ENCODE measurements at regions not wholly inside any gene's neighbourhood (a gene's known extent, or its start where the extent isn't known, plus 50 kb on each side); places are given as distances from the start of the nearest gene placed in this dataset.
A peak's percentile ranks its signal among the peaks of the same experiment; 100 is the strongest.
"Not testable (repeated sequence)": the region's sequence is repeated elsewhere in the genome, so short reads cannot be mapped to it uniquely, and the experiment has no call there.

DNA sequence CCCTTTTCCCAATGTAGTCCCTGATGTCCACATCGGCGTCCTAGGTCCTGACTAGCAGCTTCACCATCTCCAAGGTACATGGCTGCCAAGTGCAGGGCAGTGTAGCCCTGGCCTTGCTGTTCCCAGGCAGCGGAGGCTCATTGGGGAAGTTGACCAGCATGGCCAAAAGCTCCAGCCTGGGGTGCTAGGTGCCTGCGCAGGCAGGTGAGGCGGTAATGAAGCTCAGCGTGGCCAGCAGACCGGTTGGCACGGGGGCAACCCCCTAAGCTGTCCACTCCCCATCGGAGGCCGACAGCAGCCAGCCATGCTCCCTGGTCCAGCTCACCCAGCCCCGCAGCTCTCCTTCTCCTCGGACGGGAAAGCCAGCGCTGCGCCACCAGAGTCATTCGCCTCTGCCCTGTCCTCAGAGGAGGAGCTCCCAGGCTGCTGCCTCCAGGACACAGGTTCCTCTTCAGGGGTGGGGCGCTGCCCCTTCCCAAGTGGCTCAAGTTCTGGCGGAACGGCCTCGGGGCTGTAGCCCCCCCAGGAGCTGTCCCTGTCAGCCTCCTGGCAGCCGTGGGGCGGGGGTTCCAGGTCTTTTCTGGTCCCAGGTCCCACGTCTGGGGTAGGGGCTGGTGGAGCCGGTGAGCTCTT lies 1218.2 kb downstream of the FOXD4L5 start:
- Mint-ChIP-seq H3K36me3 (ENCODE audit: insufficient read depth) (no peaks in the 10 kb centered on the region), H3K27ac (no peak overlapping the region), H3K4me1 (ENCODE audit: low read depth in 2 of 2) (no peaks in the 10 kb centered on the region), H3K4me3 (no peak overlapping the region), H3K27me3 (no peaks in the 10 kb centered on the region), H3K9me3 (peaks cover 0 to 3% of the 10 kb centered on the region in 2 donors)
- DNase-seq (no peak), ATAC-seq (replicated peaks) (no peak)

DNA sequence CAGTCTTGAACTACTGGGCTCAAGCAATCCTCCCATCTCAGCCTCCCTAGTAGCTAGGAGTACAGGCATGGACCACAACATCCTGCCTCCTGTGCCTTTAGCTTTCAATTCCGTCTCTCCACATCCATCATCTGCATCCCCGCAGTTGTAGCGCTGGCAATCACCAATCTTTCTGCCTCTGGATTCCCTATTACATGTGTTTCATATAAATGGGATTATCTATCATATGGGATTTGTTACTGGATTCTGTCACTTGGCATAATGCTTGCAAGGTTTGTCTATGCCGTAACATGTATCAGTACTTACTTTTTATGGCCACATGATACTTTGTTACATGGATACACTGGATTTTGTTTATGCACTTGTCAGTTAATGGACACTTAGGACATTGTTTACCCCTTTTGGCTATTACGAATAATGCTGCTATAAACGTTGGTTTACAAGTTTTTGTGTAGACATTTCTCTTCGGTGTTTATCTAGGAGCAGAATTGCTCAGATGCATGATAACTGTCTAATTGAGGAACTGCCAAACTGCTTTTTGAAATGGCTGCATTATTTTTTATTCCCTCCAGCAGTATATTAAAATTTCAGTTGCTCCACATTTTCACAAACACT lies 1223.9 kb downstream of the FOXD4L5 start:
- Mint-ChIP-seq H3K9me3 (peaks cover 0 to 3% of the 10 kb centered on the region in 2 donors), H3K27me3 (no peaks in the 10 kb centered on the region), H3K4me3 (no peak overlapping the region), H3K27ac (no peak overlapping the region), H3K36me3 (ENCODE audit: insufficient read depth) (no peaks in the 10 kb centered on the region), H3K4me1 (ENCODE audit: low read depth in 2 of 2) (no peaks in the 10 kb centered on the region)
- DNase-seq (no peak), ATAC-seq (replicated peaks) (no peak)

DNA sequence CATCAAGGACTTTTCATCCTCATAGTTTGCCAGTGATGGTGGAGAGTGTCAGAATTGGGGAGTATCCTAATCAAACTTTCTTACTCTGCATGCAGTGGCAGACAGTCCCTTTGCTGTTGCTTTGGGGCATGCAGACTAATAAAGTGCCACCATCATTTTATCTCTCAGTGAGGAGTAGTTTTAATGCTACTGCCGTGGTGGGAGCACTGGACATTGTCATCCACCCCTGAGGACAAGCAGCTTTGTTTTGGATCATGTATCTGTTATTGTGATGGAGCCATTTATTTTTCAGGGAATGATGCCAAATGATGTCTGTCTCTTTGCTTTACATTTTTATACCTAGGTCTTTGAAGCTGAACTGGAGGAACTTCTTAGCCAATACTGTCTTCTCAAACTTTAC lies 1226.9 kb downstream of the FOXD4L5 start:
- not testable (repeated sequence) for H3K4me1 Mint-ChIP-seq (ENCODE audit: low read depth in 2 of 2); ATAC-seq (replicated peaks)

DNA sequence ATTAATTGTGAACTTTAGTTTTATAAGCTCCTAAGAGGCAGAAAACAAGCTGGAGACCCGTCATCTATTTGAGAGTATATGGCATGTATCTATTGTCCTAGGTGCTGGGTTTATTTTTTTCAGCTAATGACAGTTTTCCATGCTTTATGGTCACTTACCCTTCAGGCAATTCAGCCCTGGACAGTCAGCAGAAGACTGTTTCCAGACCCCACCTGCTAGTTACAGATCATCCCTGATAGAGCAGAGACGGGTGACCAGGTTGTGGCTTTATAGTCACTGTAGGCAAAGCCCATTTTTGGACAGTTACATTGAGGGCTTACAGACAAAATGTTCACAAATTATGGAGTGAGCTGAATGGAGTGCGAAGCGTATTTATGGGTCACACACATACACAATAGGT lies 1227.5 kb downstream of the FOXD4L5 start:
- Mint-ChIP-seq H3K36me3 (ENCODE audit: insufficient read depth) (no peaks in the 10 kb centered on the region), H3K9me3 (peaks cover 0 to 3% of the 10 kb centered on the region in 2 donors), H3K27me3 (no peaks in the 10 kb centered on the region), H3K4me1 (ENCODE audit: low read depth in 2 of 2) (no peaks in the 10 kb centered on the region), H3K27ac (no peak overlapping the region), H3K4me3 (no peak overlapping the region)
- DNase-seq (no peak), ATAC-seq (replicated peaks) (no peak)

More for the DNA sequence above, 1226.9 kb downstream of the FOXD4L5 start:
- H3K27me3 Mint-ChIP-seq; H3K9me3 Mint-ChIP-seq; DNase-seq; H3K4me3 Mint-ChIP-seq; H3K27ac Mint-ChIP-seq; H3K36me3 Mint-ChIP-seq (ENCODE audit: insufficient read depth): not testable (repeated sequence)

DNA sequence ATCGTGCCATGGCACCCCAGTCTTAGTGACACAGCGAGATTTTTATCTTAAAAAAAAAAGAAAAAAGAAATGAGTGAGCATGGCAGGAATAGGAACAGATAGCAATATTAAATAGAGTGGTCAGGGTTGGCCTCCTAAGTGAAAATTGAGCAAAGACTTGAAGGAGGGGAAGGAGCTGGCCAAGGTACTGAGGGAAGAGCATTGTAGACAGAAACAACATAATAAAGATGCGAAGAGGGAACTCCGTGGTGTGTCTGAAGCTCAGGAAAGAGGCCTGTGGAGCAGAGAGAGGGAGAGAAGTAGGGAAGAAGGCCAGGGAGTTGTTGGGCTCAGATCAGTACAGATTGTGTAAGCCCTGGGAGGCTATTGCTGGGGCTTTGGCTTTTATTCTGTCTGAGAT lies 1256.1 kb downstream of the FOXD4L5 start:
- H3K4me3 Mint-ChIP-seq; H3K36me3 Mint-ChIP-seq (ENCODE audit: insufficient read depth); DNase-seq; H3K27ac Mint-ChIP-seq; H3K4me1 Mint-ChIP-seq (ENCODE audit: low read depth in 2 of 2); H3K27me3 Mint-ChIP-seq; ATAC-seq (replicated peaks): not testable (repeated sequence)
- H3K9me3 Mint-ChIP-seq, result peaks cover 2 to 10% of the 10 kb centered on the region in 2 donors

DNA sequence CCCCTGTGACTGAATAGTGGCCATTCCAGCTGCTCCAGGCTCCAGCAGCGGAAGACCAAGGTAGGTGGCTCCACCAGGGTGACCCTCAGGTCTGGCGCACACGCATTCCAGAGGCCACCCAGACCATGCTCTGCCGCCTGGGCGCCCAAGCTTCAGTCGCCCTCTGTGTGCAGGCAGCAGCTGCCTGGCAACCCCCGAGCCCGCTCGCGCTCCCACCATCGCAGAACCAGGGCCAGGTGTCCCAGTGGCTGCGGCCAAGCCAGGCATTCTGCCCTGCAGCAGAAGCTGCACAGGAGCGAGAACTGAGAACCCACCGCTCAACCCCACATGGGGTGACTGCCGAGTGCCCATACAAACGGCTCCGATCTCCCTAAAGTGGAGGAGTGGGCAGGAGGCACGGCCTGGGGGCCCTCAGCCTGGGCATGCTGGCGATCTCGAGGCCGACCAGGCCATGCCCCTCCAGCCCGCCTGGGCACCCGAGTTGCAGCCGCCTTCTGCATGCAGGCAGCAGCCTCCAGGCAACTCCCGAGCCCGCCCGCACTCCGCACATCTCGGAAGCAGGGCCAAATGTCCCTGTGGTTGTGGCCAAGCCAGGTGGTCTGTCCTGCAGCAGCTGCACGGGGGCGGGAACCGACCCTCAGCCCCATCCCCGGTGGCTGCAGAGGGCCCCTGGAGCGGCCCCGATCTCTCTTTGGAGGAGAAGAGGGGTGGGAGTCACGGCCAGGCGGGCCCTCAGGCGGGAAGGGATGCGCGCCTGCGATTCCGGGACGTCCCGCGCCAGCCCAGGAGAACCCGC lies 1264.1 kb downstream of the FOXD4L5 start:
- not testable (repeated sequence) for H3K4me3 Mint-ChIP-seq; H3K36me3 Mint-ChIP-seq (ENCODE audit: insufficient read depth); H3K27ac Mint-ChIP-seq; H3K27me3 Mint-ChIP-seq; ATAC-seq (replicated peaks); H3K4me1 Mint-ChIP-seq (ENCODE audit: low read depth in 2 of 2); DNase-seq; H3K9me3 Mint-ChIP-seq

DNA sequence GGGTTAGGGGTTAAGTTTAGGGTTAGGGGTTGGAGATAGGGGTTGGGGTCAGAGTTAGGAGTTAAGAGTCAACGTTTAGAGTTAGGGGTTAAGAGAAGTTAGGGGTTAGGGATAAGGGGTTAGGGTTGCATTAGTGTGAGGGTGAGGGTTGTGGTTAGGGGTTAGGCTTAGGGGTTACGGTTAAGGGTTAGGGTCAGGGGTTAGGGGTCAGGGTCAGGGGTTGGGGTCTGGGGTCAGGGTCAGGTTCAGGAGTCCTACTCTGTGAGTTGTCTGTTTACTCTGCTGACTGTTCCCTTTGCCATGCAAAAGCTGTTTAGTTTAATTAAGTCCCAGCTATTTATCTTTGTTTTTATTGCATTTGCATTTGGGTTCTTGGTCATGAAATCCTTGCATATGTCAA lies 1267.3 kb downstream of the FOXD4L5 start:
- H3K36me3 Mint-ChIP-seq (ENCODE audit: insufficient read depth); H3K9me3 Mint-ChIP-seq; DNase-seq; H3K27ac Mint-ChIP-seq; H3K4me3 Mint-ChIP-seq; ATAC-seq (replicated peaks); H3K27me3 Mint-ChIP-seq; H3K4me1 Mint-ChIP-seq (ENCODE audit: low read depth in 2 of 2): not testable (repeated sequence)

DNA sequence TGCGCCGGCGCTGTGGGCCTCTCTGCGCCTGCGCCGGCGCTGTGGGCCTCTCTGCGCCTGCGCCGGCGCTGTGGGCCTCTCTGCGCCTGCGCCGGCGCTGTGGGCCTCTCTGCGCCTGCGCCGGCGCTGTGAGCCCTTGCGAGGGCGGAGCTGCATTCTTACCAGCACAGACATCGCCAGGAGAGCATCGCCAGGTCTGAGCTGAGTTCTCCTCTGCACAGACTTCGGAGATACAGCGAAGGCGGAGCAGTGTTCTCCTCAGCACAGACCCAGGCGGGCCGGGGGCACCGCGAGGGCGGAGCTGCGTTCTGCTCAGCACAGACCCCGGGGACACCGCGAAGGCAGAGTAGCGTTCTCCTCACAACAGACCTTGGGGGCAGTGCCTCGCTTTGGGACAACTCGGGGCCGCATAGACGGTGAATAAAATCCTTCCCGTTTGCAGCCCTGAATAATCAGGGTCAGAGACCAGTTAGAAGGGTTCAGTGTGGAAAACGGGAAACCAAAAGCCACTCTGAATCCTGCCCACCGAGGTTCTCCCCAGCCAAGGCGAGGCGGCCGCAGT lies 1268.1 kb downstream of the FOXD4L5 start:
- not testable (repeated sequence) for H3K27ac Mint-ChIP-seq; H3K9me3 Mint-ChIP-seq; DNase-seq; H3K4me1 Mint-ChIP-seq (ENCODE audit: low read depth in 2 of 2); H3K36me3 Mint-ChIP-seq (ENCODE audit: insufficient read depth); H3K27me3 Mint-ChIP-seq
- H3K4me3 Mint-ChIP-seq, result peak overlapping the region in 1 of 2 donors; percentile 46
- peak; percentile 29 for ATAC-seq (replicated peaks)

DNA sequence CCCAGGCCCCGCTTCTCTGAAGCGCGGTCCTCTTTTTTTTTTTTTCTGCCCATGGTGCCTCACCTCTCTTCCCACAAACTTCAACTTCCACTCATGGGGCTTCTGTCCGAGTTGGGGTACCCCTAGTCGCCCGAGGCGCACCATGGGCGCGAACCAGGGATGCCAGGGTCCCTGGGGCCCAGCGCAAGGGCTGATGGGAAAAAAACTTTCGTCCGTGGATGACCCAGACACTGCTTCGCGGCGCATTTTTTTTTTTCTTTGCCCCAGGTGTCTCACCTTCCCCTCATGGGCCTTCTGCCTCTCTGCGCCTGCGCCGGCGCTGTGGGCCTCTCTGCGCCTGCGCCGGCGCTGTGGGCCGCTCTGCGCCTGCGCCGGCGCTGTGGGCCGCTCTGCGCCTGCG lies 1268.8 kb downstream of the FOXD4L5 start:
- not testable (repeated sequence) for DNase-seq; H3K4me3 Mint-ChIP-seq; H3K4me1 Mint-ChIP-seq (ENCODE audit: low read depth in 2 of 2); H3K27me3 Mint-ChIP-seq; H3K36me3 Mint-ChIP-seq (ENCODE audit: insufficient read depth); H3K9me3 Mint-ChIP-seq; ATAC-seq (replicated peaks)
- peak overlapping the region in 1 of 2 donors; percentile 15 for H3K27ac Mint-ChIP-seq

DNA sequence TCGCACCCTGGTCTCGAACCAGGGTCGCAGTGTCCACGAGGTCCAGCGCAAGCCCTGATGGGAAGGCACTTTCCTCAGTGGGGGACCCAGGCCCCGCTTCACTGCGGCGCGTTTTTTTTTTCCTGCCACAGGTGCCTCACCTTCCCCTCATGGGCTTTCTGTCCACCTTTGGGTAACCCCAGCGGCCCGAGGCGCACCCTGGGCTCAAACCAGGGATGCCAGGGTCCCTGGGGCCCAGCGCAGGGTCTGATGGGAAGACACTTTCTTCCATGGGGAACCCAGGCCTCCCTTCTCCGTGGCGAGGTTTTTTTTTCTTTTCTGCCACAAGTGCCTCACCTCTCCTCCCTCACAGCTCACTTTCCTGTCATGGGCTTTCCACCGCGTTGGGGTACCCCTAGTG lies 1269.9 kb downstream of the FOXD4L5 start:
- no peak for DNase-seq
- H3K4me1 Mint-ChIP-seq (ENCODE audit: low read depth in 2 of 2), result no peaks in the 10 kb centered on the region
- no peaks in the 10 kb centered on the region for H3K36me3 Mint-ChIP-seq (ENCODE audit: insufficient read depth)
- no peaks in the 10 kb centered on the region for H3K27me3 Mint-ChIP-seq
- H3K4me3 Mint-ChIP-seq, result no peak overlapping the region
- H3K9me3 Mint-ChIP-seq, result peaks cover 0 to 3% of the 10 kb centered on the region in 2 donors
- H3K27ac Mint-ChIP-seq, result no peak overlapping the region
- ATAC-seq (replicated peaks), result no peak

DNA sequence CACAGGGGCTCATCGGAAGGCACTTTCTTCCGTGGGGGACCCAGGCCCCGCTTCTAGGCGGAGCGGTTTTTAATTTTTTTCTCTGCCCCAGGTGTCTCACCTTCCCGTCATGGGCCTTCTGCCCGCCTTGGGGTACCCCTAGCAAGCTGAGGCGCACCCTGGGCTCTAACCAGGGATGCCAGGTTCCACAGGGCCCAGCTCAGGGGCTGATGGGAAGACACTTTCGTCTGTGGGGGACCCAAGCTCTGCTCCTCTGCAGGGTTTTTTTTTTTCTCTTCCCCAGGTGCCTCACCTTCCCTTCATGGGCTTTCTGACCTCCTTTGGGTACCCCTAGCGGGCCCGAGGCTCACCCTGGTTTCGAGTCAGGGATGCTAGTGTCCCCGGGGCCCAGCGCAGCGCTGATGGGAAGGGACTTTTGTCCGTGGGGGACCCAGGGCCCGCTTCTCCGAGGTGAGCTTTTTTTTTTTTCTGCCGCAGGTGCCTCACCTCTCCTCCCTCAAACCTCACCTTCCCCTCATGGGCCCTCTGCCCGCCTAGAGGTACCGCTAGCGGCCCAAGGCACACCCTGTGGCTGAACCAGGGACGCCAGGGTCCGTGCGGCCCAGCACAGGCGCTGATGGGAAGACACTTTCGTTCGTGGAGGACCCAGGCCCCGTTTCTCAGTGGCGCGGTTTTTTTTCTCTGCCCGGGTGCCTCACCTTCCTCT lies 1270.5 kb downstream of the FOXD4L5 start:
- not testable (repeated sequence) for H3K27ac Mint-ChIP-seq; H3K27me3 Mint-ChIP-seq; H3K4me3 Mint-ChIP-seq; H3K9me3 Mint-ChIP-seq; DNase-seq; ATAC-seq (replicated peaks); H3K4me1 Mint-ChIP-seq (ENCODE audit: low read depth in 2 of 2); H3K36me3 Mint-ChIP-seq (ENCODE audit: insufficient read depth)

DNA sequence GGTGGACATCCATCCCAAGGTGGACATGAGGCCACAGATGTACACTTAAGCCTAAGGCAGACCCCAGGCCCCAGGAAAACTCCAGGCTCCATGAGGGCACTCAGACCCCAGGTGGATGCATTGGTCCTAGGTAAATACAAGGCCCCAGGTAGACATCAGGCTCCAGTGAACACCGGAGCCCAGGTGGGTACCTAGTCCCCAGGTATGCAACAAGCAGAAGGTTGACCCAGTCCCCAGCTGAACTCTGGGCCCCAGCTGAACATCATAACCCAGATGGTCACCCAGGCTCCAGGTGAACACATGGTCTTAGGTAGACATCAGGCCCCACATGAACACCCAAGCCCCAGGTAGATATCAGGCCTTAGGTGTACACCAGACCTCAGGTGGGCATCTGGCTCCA lies 1271.9 kb downstream of the FOXD4L5 start:
- not testable (repeated sequence) for H3K36me3 Mint-ChIP-seq (ENCODE audit: insufficient read depth); H3K27me3 Mint-ChIP-seq; H3K9me3 Mint-ChIP-seq

DNA sequence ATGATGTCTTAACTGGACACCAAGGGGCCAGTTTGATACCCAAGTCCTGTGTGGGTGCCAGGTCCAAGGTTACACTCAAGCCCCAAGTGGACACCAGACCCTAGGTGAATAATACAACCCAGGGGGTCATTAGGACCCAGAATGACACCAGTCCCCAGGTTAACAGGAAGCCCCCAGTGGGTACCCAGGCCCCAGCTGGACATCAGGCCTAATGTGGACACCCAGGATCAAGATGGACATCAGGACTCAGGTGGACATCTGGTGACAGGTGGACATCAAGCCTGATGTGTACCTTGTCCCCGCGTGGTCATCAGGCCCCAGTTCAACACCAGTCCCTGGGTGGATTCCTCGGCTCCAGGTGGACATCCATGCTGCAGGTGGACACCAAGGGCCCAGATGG lies 1273.0 kb downstream of the FOXD4L5 start:
- not testable (repeated sequence) for H3K4me3 Mint-ChIP-seq; H3K9me3 Mint-ChIP-seq; H3K27ac Mint-ChIP-seq; ATAC-seq (replicated peaks); H3K4me1 Mint-ChIP-seq (ENCODE audit: low read depth in 2 of 2); H3K36me3 Mint-ChIP-seq (ENCODE audit: insufficient read depth); H3K27me3 Mint-ChIP-seq; DNase-seq

More for the DNA sequence above, 1271.9 kb downstream of the FOXD4L5 start:
- not testable (repeated sequence) for H3K4me1 Mint-ChIP-seq (ENCODE audit: low read depth in 2 of 2); DNase-seq; H3K4me3 Mint-ChIP-seq; H3K27ac Mint-ChIP-seq; ATAC-seq (replicated peaks)

Measured in effector memory CD8-positive, alpha-beta T cell (primary cell).